H1 (cell line): ENCODE measurements at regions not wholly inside any gene's neighbourhood (a gene's known extent, or its start where the extent isn't known, plus 50 kb on each side); places are given as distances from the start of the nearest gene placed in this dataset.

Experiments used
- CTCF ChIA-PET: fragments of 300-600 bp; sonication (Branson Sonifier 250); formaldehyde crosslinking; loops from one replicate; lab custom pipeline; 2021; ENCODE audit not compliant: partially characterized antibody; lab: Charles Lee
- POLR2A ChIA-PET: fragments of 300-600 bp; sonication (Branson Sonifier 250); formaldehyde crosslinking; loops from one replicate; lab custom pipeline; 2021; ENCODE audit warnings: inconsistent platforms; ENCODE audit not compliant: partially characterized antibody; lab: Charles Lee
- DNase-seq, 2 experiments: peaks; one replicate each; pipeline versions ENCODE4 v3.0.0 to v3.0.0-alpha.2; 2010 to 2022; ENCODE audit warnings: low spot score in 2 of 2, low read depth in 1 of 2, mixed read lengths in 1 of 2
- FAIRE-seq: peaks from 2 replicates; lab custom pipeline; 2011; peaks lifted over from hg19 to GRCh38; lab: Jason Lieb, UNC
- H2AFZ ChIP-seq: 2 replicates; pipeline ENCODE4 v1.8.1; 2012; ENCODE audit warnings: low read length, inconsistent platforms
- H2AK5ac ChIP-seq: 2 replicates; pipeline ENCODE4 v1.6.1; 2013; ENCODE audit warnings: low read depth, low read length
- H2BK120ac ChIP-seq: replicated peaks from 2 replicates; pipeline ENCODE3; 2013; ENCODE audit warnings: low read depth, low read length, inconsistent platforms
- H2BK12ac ChIP-seq: 2 replicates; pipeline ENCODE4 v1.6.1; 2013; ENCODE audit warnings: low read depth, low read length
- H2BK15ac ChIP-seq: 2 replicates; pipeline ENCODE4 v1.6.1; 2013; ENCODE audit warnings: low read length
- H2BK20ac ChIP-seq: 2 replicates; pipeline ENCODE4 v1.6.1; 2013; ENCODE audit warnings: low read length
- H2BK5ac ChIP-seq: 2 replicates; pipeline ENCODE4 v1.6.1; 2013; ENCODE audit warnings: low read depth, low read length
- H3K14ac ChIP-seq: 2 replicates; pipeline ENCODE4 v1.6.1; 2013; ENCODE audit warnings: inconsistent platforms; ENCODE audit not compliant: insufficient read length
- H3K18ac ChIP-seq: 2 replicates; pipeline ENCODE4 v1.6.1; 2013; ENCODE audit warnings: low read length; ENCODE audit errors: extremely low read depth
- H3K23ac ChIP-seq: 2 replicates; pipeline ENCODE4 v1.6.1; 2013; ENCODE audit warnings: inconsistent platforms; ENCODE audit not compliant: insufficient read length
- H3K23me2 ChIP-seq: 2 replicates; pipeline ENCODE4 v1.6.1; 2013; ENCODE audit warnings: low read depth, low read length
- H3K27ac ChIP-seq: 2 replicates; pipeline ENCODE4 v1.6.1; 2011; ENCODE audit warnings: low read depth, low read length, inconsistent platforms
- H3K27me3 ChIP-seq, 4 experiments: replicated peaks in 1 of 4; 1 replicate in 1 of 4; 2 replicates in 3 of 4; pipeline versions ENCODE4 v1.6.1 to v1.8.1; 2011 to 2013; ENCODE audit warnings: low read length in 3 of 4, mild to moderate bottlenecking in 3 of 4, inconsistent platforms in 2 of 4, mixed read lengths in 2 of 4, moderate library complexity in 1 of 4; ENCODE audit not compliant: control insufficient read depth in 3 of 4, insufficient read depth in 3 of 4; ENCODE audit errors: extremely low read depth in 1 of 4
- H3K36me3 ChIP-seq, 4 experiments: 2 replicates each; pipeline versions ENCODE4 v1.6.1 to v1.8.1; 2011 to 2013; ENCODE audit warnings: mild to moderate bottlenecking in 4 of 4, low read length in 3 of 4, moderate library complexity in 2 of 4, control low read depth in 1 of 4, inconsistent platforms in 1 of 4; ENCODE audit not compliant: insufficient read depth in 4 of 4, control insufficient read depth in 2 of 4
- H3K4ac ChIP-seq: replicated peaks from 2 replicates; pipeline ENCODE3; 2013; ENCODE audit warnings: low read length, low read depth, mixed read lengths, inconsistent platforms; ENCODE audit not compliant: insufficient read length
- H3K4me1 ChIP-seq, 4 experiments: replicated peaks in 1 of 4; 1 replicate in 1 of 4; 2 replicates in 3 of 4; pipeline versions ENCODE4 v1.6.1 to v1.8.1; 2011 to 2013; ENCODE audit warnings: low read length in 3 of 4, inconsistent platforms in 2 of 4, mixed read lengths in 1 of 4; ENCODE audit not compliant: insufficient read depth in 4 of 4, control insufficient read depth in 3 of 4
- H3K4me2 ChIP-seq, 2 experiments: 2 replicates each; pipeline versions ENCODE4 v1.6.1 to v1.8.1; 2011 to 2013; ENCODE audit warnings: low read depth in 2 of 2, low read length in 2 of 2, control low read depth in 1 of 2, inconsistent platforms in 1 of 2, mild to moderate bottlenecking in 1 of 2; ENCODE audit not compliant: insufficient read depth in 1 of 2
- H3K4me3 ChIP-seq, 4 experiments: fragments of 200-600, 300-600 bp in 1 of 4; sonication (generic), shearing (Covaris generic), sonication (Bioruptor Twin) in 1 of 4; 2 replicates each; pipeline versions ENCODE4 v1.5.1 to v1.8.1; 2011 to 2016; ENCODE audit warnings: low read length in 4 of 4, low read depth in 3 of 4, control low read depth in 2 of 4, inconsistent platforms in 2 of 4, mild to moderate bottlenecking in 2 of 4, mixed read lengths in 1 of 4, moderate library complexity in 1 of 4; ENCODE audit not compliant: insufficient read depth in 2 of 4; ENCODE audit errors: extremely low read depth in 1 of 4
- H3K56ac ChIP-seq: replicated peaks from 2 replicates; pipeline ENCODE3; 2013; ENCODE audit warnings: low read depth, mild to moderate bottlenecking, mixed read lengths, low read length, inconsistent platforms; ENCODE audit not compliant: insufficient read length
- H3K79me1 ChIP-seq: 2 replicates; pipeline ENCODE4 v1.6.1; 2013; ENCODE audit warnings: low read depth, low read length, control low read depth
- H3K79me2 ChIP-seq, 2 experiments: 2 replicates each; pipeline versions ENCODE4 v1.6.1 to v1.8.1; 2012 to 2013; ENCODE audit warnings: low read length in 2 of 2, mild to moderate bottlenecking in 2 of 2, inconsistent platforms in 1 of 2; ENCODE audit not compliant: insufficient read depth in 2 of 2, control insufficient read depth in 1 of 2
- H3K9ac ChIP-seq, 4 experiments: replicated peaks in 1 of 4; 1 replicate in 1 of 4; 2 replicates in 3 of 4; pipeline versions ENCODE4 v1.6.1 to v1.8.1; 2011 to 2013; ENCODE audit warnings: low read depth in 3 of 4, low read length in 3 of 4, control low read depth in 2 of 4, mild to moderate bottlenecking in 2 of 4, moderate library complexity in 2 of 4, inconsistent platforms in 1 of 4; ENCODE audit errors: extremely low read depth in 1 of 4
- H3K9me3 ChIP-seq, 2 experiments: 2 replicates each; pipeline versions ENCODE4 v1.6.1 to v1.8.1; 2012 to 2013; ENCODE audit warnings: mild to moderate bottlenecking in 2 of 2, moderate library complexity in 2 of 2, control low read depth in 1 of 2, inconsistent platforms in 1 of 2, low read depth in 1 of 2, low read length in 1 of 2, mixed read lengths in 1 of 2; ENCODE audit not compliant: insufficient read depth in 2 of 2
- H4K20me1 ChIP-seq, 2 experiments: replicated peaks in 1 of 2; 2 replicates each; pipeline versions ENCODE3 to v1.8.1; 2011 to 2013; ENCODE audit warnings: inconsistent platforms in 2 of 2, low read length in 2 of 2, mild to moderate bottlenecking in 1 of 2; ENCODE audit not compliant: insufficient read depth in 2 of 2, control insufficient read depth in 1 of 2
- H4K5ac ChIP-seq: 2 replicates; pipeline ENCODE4 v1.6.1; 2013; ENCODE audit warnings: low read length, low read depth, mixed read lengths, inconsistent platforms; ENCODE audit not compliant: insufficient read length
- H4K8ac ChIP-seq: 2 replicates; pipeline ENCODE4 v1.8.0; 2013; ENCODE audit warnings: mild to moderate bottlenecking, moderate library complexity, low read length, inconsistent platforms; ENCODE audit not compliant: insufficient read depth; ENCODE audit errors: extremely low read depth
- H4K91ac ChIP-seq: replicated peaks from 2 replicates; pipeline ENCODE3; 2013; ENCODE audit warnings: low read length, mixed read lengths, inconsistent platforms; ENCODE audit not compliant: insufficient read length
- ATF3 ChIP-seq: IDR thresholded peaks from 2 replicates; pipeline ENCODE4 v1.6.1; 2011; ENCODE audit warnings: low read depth, mild to moderate bottlenecking, low read length; ENCODE audit not compliant: insufficient read depth
- BCL11A ChIP-seq, 2 experiments: IDR thresholded peaks; one replicate each; pipeline ENCODE4 v1.6.1; 2011; ENCODE audit warnings: low read depth in 2 of 2, low read length in 2 of 2, mild to moderate bottlenecking in 2 of 2
- CBX8 ChIP-seq: fragments of 300-800, 300-1000 bp; sonication (generic); IDR thresholded peaks from 2 replicates; pipeline ENCODE4 v1.7.1; 2016; ENCODE audit warnings: low read depth, low read length, borderline replicate concordance
- EP300 ChIP-seq, 2 experiments: IDR thresholded peaks; 1 replicate in 1 of 2; 2 replicates in 1 of 2; pipeline ENCODE4 v1.6.1; 2011 to 2012; ENCODE audit warnings: low read depth in 2 of 2, low read length in 2 of 2, mild to moderate bottlenecking in 2 of 2, borderline replicate concordance in 1 of 2, inconsistent platforms in 1 of 2, moderate library complexity in 1 of 2
- JUND ChIP-seq: IDR thresholded peaks from 2 replicates; pipeline ENCODE4 v1.6.1; 2011; ENCODE audit warnings: mild to moderate bottlenecking, improper control_type of control experiment, low read length
- RXRA ChIP-seq: IDR thresholded peaks from 2 replicates; pipeline ENCODE4 v1.6.1; 2011; ENCODE audit warnings: low read depth, mild to moderate bottlenecking, low read length, moderate library complexity; ENCODE audit not compliant: insufficient read depth
- WGBS, 2 experiments: shearing (Covaris generic) in 1 of 2; methylation state at CpG; one replicate each; pipeline versions ENCODE4 v1.1.6 to v1.1.7; 2013 to 2015; ENCODE audit warnings: low lambda C conversion rate in 2 of 2, mixed read lengths in 2 of 2, inconsistent platforms in 1 of 2, low coverage in 1 of 2, missing lambda C conversion rate in 1 of 2; ENCODE audit not compliant: insufficient replicate concordance in 2 of 2, insufficient coverage in 1 of 2, insufficient read length in 1 of 2; ENCODE audit errors: extremely low coverage in 1 of 2, missing lambda C conversion rate in 1 of 2; 5-methylcytosine and 5-hydroxymethylcytosine counted together

- Histone ChIP-seq H2BK120ac (no peak overlapping the region), H2BK12ac (no peak overlapping the region), H4K20me1 (no peaks in the 10 kb centered on the region), H3K79me1 (no peaks in the 10 kb centered on the region), H3K56ac (no peak overlapping the region), H3K4ac (no peak overlapping the region), H3K27me3 (no peaks in the 10 kb centered on the region)
- TF ChIP-seq BCL11A (IDR thresholded peaks at IDR 0.05; ENCODE audit: low read depth in 2 of 2, low read length in 2 of 2), result no peak
- TF ChIP-seq EP300 (IDR thresholded peaks at IDR 0.05; ENCODE audit: borderline replicate concordance in 1 of 2, low read depth in 2 of 2, low read length in 2 of 2), result no peak
- no peak for TF ChIP-seq ATF3
- TF ChIP-seq JUND, result no peak
- no peak for TF ChIP-seq CBX8
- no peak for TF ChIP-seq RXRA
- TF ChIP-seq, all 59 proteins: peak for 0
- no peak overlapping the region for H2AK5ac ChIP-seq
- H2BK5ac ChIP-seq, result no peak overlapping the region
- H2AFZ ChIP-seq, result no peak overlapping the region
- H4K91ac ChIP-seq, result no peak overlapping the region
- no peaks in the 10 kb centered on the region for H3K9me3 ChIP-seq
- no peaks in the 10 kb centered on the region for H3K36me3 ChIP-seq
- H3K23me2 ChIP-seq, result peaks cover 2% of the 10 kb centered on the region; the same call in 1 of the 2 replicates
- H3K18ac ChIP-seq, result no peak overlapping the region
- no peak for FAIRE-seq
- no peak overlapping the region for H3K9ac ChIP-seq
- H4K8ac ChIP-seq, result no peak overlapping the region
- peaks cover 0 to under 1% (median 0%) of the 10 kb centered on the region in 4 experiments; a peak in 1 of 7 replicates for H3K4me1 ChIP-seq
- H3K14ac ChIP-seq, result no peak overlapping the region
- WGBS, 2 experiments, result 96% methylated on average over 3 of the region's 3 CpGs; no CpG with 5 or more reads in 1 of the 2 experiments
- no peak overlapping the region for H4K5ac ChIP-seq
- no peak for DNase-seq
- H3K4me3 ChIP-seq, result no peak overlapping the region
- H2BK15ac ChIP-seq, result no peak overlapping the region
- H3K23ac ChIP-seq, result no peak overlapping the region
- H3K27ac ChIP-seq, result no peak overlapping the region
- no peak overlapping the region for H3K4me2 ChIP-seq
- CTCF ChIA-PET, result interaction anchor here (1.0 to 2.1 kb wide), 4 partner anchors 62 to 375 kb away, joined by 3 to 6 read pairs (median 4); partner anchors contain the start of gene PTGS2
- POLR2A ChIA-PET, result no interaction called here
- no peaks in the 10 kb centered on the region for H3K79me2 ChIP-seq
- H2BK20ac ChIP-seq, result no peak overlapping the region
These were observed 69.1 kb downstream of the PTGS2 start for GRCh38 chr1:186611156-186611555.
